Uterus (tissue), 2 donors: ENCODE measurements at regions not wholly inside any gene's neighbourhood (a gene's known extent, or its start where the extent isn't known, plus 50 kb on each side); places are given as distances from the start of the nearest gene placed in this dataset.

Source experiments
- CTCF ChIP-seq, 4 experiments: fragments of 200-600 bp in 2 of 4; fragments of 450-650 bp in 2 of 4; sonication (generic) in 2 of 4; IDR thresholded peaks; one replicate each; pipeline ENCODE4 v1.5.1; 2016 to 2019; ENCODE audit warnings: antibody characterized with exemption in 4 of 4, mild to moderate bottlenecking in 2 of 4, moderate library complexity in 1 of 4
- POLR2A ChIP-seq, 2 donors: fragments of 450-650 bp; IDR thresholded peaks; one replicate each; pipeline ENCODE4 v1.6.1; 2016; ENCODE audit warnings: antibody characterized with exemption in 2 of 2, mild to moderate bottlenecking in 1 of 2, moderate library complexity in 1 of 2

GRCh38 chr7:21368317-21368716, 59.6 kb upstream of the SP4 start:
- no peak for TF ChIP-seq CTCF (IDR thresholded peaks at IDR 0.05)
- TF ChIP-seq POLR2A (IDR thresholded peaks at IDR 0.05), result no peak
